Femur (tissue), 1 donor: ENCODE measurements at regions not wholly inside any gene's neighbourhood (a gene's known extent, or its start where the extent isn't known, plus 50 kb on each side); places are given as distances from the start of the nearest gene placed in this dataset.

ENCODE experiments used
- DNase-seq: peaks from one replicate; pipeline ENCODE4 v3.0.0-alpha.2; 2017

GRCh38 chr10:124240839-124241291 is 147.5 kb upstream of the CHST15 start:
- no peak for DNase-seq

DNA sequence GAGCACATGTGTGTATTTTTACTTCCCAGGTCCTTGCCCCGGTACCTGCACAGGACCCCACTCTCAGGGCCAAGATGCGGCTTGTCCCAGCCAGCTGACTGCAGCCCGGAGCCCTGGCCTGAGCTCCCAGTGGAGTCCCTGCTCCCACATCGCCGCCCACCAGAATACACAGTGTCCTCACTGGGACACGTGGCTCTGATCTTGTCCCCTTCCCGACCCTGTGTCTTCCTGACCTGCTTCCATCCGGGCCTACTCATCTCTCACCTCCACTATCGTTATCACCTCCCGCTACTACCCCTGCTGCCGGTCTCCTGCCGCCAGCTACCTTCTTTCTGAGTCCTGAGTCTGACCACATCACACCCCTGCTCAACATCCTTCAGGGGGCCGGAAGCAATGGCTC is 146.3 kb upstream of the CHST15 start:
- no peak for DNase-seq

GRCh38 chr10:124239134-124239533 is 145.7 kb upstream of the CHST15 start:
- no peak for DNase-seq

- no peak for DNase-seq
Measured at GRCh38 chr10:124238367-124238766, 145.0 kb upstream of the CHST15 start.

DNA sequence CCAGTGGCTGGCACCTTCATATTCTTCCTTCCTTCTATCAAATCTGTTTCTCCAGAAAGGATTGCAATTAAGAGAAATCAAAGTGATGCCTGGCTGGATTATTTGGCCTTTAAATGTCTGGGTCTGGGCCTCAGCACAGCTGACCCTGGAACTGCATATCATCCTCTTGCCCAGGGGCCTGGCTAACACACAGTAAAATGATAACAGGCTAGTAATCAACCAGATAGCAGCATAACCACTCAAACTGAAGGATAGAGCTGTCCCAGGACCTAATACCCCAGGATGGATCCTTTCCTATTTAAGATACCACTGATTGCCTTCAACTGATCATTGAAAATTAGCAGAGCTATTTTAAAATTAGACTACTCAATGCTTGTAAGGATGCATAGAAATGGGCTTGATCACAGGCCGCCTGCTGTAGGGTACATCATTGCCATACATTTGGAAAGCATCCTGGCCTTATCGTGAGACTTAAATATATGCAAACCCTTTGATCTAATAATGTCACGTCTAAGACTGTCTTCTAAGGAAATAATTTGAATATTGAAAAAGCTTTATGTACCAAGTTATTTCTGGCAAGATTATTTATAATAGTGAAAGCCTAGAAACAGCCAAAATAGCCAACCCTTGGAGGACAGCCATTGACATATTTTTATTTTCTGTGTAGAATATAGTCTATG is 144.0 kb upstream of the CHST15 start:
- DNase-seq, result no peak

DNA sequence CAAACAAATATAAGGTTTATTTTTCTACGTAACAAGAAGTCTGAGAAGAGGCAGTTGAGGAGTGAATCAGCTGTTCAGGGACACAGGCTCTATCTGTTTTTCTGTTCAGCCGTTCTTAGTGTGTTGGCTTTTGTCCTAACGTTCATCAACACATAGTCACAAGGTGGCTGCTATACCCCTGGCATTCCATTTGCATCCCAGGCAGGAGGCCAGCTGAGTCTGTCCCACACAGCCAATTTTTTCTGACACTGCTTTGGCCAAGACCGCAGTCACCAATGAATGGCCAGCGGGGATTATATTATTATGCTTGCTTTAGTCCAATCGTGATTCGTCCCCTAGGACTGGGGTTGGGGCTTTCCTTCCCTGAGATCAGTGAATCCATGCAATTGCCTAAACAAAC is 143.4 kb upstream of the CHST15 start:
- DNase-seq, result no peak

DNA sequence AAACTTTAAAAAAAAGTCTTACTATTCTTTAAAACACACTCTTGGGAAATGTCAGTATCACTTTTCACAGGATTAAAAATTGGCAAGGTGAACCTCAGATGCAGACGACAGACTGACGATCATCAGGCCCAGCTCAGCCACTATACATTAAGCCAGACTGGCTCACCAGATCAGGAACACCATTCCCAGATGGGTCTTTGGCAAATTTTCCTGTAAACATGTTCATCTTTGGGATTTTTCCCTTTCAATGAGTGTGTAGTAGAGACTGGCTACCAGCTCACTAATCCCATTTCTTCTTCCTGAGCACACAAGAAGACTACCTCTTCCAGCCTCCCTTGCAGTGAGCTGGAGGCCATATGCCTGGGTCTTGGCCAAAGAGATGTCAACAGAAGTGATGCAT is 142.7 kb upstream of the CHST15 start:
- no peak for DNase-seq

- no peak for DNase-seq
Measured at GRCh38 chr10:124235232-124235631, 141.8 kb upstream of the CHST15 start.

- DNase-seq, result no peak
Measured at GRCh38 chr10:124233546-124234138, 140.2 kb upstream of the CHST15 start.

DNA sequence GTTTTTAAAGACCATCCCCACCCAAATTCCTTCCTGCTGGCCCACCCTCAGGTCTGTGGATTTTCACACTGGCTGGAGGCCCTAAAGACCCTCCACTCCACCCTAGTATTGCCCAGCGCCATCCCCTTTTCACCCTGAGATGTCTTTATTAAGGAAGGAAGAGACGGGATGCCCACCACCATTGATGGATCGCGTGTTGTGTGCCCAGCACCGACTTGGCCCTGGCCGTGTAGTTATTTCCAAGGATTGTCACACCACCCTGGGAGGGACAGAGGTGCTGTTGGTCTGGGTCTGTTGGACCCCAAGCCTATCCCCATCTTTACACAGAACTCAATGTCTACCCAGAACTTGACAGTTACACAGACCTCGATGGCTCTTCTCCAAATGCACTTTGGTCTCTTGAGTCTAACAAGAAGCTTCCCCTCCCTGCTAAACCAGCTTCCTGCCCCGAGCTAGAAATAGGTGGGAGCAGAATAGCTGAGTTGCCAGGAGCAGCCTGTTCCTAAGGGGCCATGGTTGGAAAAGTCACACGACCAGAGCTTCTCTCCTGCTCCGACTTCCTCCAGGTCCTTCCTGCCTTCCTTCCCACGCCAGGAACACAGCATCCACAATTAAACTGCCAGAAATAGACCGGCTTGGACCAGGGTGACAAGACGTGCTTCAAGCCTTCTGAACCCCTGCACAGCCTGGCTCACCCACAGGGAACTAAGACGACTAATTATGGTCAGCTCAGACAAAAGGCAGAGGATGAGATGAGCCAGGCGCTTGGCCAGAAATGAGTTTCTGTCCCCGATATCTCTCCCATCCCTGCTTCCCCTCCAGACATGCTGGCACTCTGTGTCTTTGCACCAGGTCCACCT is 139.5 kb upstream of the CHST15 start:
- no peak for DNase-seq

GRCh38 chr10:124231168-124232155 is 138.1 kb upstream of the CHST15 start:
- DNase-seq, result no peak

- DNase-seq, result no peak
Measured at GRCh38 chr10:124230635-124231167, 137.3 kb upstream of the CHST15 start.

GRCh38 chr10:124229989-124230634 is 136.7 kb upstream of the CHST15 start:
- DNase-seq, result no peak

DNA sequence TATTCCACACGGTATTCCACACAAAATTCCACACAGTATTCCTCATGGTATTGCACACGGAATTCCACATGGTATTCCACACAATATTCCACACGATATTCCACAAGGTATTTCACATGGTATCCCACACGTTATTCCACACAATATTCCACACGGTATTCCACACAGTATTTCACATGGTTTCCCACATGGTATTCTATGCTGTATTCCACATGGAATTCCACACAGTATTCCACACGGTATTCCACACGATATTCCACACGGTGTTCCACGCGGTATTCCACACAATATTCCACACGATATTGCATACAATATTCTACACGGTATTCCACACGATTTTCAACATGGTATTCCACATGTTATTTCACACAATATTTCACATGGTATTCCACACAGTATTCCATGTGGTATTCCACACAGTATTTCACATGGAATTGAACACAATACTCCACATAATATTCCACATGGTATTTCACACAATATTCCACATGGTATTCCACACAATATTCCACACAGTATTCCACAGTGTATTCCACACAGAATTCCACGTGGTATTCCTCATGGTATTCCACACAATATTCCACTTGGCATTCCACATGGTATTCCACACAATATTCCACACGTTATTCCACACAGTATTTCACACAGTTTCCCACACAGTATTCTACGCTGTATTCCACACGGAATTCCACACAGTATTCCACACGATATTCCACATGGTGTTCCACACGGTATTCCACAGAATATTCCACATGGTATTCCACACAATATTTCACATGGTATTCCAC is 136.0 kb upstream of the CHST15 start:
- DNase-seq, result no peak

GRCh38 chr10:124228471-124228870 is 135.1 kb upstream of the CHST15 start:
- DNase-seq, result no peak

DNA sequence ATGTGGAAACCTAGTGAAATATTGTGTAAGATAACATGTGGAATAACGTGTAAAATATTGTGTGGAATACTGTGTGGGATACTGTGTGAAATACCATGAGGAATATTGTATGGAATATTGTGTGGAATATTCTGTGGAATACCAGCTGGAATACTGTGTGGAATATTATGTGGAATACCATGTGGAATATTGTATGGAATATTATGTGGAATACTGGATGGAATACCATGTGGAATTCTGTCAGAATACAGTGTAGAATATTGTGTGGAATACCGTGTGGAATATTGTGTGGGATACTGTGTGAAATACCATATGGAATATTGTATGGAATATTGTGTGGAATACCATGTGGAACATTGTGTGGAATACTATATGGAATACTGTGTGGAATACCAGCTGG is 134.6 kb upstream of the CHST15 start:
- DNase-seq, result no peak

GRCh38 chr10:124227055-124227975 is 133.9 kb upstream of the CHST15 start:
- DNase-seq, result no peak

DNA sequence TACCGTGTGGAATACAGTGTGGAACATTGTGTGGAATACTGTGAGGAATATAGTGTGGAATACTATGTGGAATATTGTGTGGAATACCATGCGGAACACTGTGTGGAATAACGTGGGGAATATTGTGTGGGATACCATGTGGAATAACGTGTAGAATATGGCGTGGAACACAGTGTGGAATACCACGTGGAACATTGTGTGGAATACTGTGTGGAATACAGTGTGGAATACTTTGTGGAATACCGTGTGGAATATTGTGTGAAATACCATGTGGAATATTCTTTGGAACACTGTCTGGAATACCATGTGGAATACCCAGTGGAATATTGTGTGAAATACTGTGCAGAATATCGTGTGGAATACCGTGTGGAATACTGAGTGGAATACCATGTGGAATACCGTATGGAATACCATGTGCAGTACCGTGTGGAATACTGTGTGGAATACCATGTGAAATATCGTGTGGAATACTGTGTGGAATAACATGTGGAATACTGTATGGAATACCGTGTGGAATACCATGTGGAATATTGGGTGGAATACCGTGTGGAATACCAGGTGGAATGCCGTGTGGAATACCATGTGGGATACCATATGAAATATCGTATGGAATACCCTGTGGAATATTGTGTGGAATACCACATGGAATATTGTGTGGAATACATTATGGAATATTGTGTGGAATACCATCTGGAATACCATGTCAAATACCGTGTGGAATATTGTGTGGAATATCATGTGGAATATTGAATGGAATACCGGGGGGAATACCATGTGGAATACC is 133.1 kb upstream of the CHST15 start:
- no peak for DNase-seq
